GM12891 (cell line): ENCODE measurements at regions not wholly inside any gene's neighbourhood (a gene's known extent, or its start where the extent isn't known, plus 50 kb on each side); places are given as distances from the start of the nearest gene placed in this dataset.
"Not testable (repeated sequence)": the region's sequence is repeated elsewhere in the genome, so short reads cannot be mapped to it uniquely, and the experiment has no call there.

Source experiments
- POLR2A ChIP-seq: IDR thresholded peaks from 2 replicates; pipeline ENCODE4 v1.6.1; 2011; ENCODE audit warnings: low read depth, low read length, control low read depth
- POLR2AphosphoS5 ChIP-seq: IDR thresholded peaks from 2 replicates; pipeline ENCODE4 v1.6.1; 2011; ENCODE audit warnings: low read depth, low read length, control low read depth
- POU2F2 ChIP-seq: IDR thresholded peaks from 2 replicates; pipeline ENCODE4 v1.6.1; 2011; ENCODE audit warnings: low read depth, mild to moderate bottlenecking, control low read depth, low read length, moderate library complexity
- TAF1 ChIP-seq: IDR thresholded peaks from 2 replicates; pipeline ENCODE4 v1.6.1; 2011; ENCODE audit warnings: low read depth, low read length, control low read depth

DNA sequence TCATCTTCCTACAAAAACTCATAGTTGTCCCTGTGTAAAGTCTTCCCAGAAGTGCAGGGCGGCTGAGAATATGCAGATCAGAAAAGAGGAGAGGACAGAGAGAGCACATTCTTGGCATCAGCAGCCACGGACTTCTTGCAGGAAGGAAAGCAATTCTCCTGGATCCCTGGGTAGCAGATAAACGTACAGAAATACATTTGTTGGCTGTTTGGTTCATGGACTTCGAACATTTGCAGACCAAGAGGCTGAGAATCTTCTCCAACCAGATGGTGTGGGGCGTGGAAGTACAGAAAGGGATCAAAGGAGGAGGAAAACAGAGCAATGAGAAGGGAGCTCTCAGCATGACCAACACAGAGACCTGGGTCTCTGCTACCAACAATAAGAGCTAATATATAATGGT is 319.9 kb downstream of the NPHP4 start:
- TF ChIP-seq POLR2AphosphoS5, POLR2A, POU2F2, TAF1: not testable (repeated sequence)
